Colonic mucosa (tissue), 4 donors: ENCODE measurements at regions not wholly inside any gene's neighbourhood (a gene's known extent, or its start where the extent isn't known, plus 50 kb on each side); places are given as distances from the start of the nearest gene placed in this dataset.

Experiments used
- DNase-seq: peaks from one replicate; pipeline ENCODE4 v3.0.0-alpha.2; 2020
- H3K27ac ChIP-seq: fragments of 200-600 bp; one replicate; pipeline ENCODE4 v1.8.0; 2021
- H3K27me3 ChIP-seq: fragments of 200-600 bp; one replicate; pipeline ENCODE4 v1.8.0; 2021
- H3K36me3 ChIP-seq: fragments of 200-600 bp; one replicate; pipeline ENCODE4 v1.8.0; 2021
- H3K4me1 ChIP-seq: fragments of 200-600 bp; one replicate; pipeline ENCODE4 v1.8.0; 2021; ENCODE audit warnings: mild to moderate bottlenecking
- H3K4me3 ChIP-seq: fragments of 200-600 bp; one replicate; pipeline ENCODE4 v1.8.0; 2021
- H3K9ac ChIP-seq, 2 donors: one replicate each; pipeline ENCODE4 v1.7.0; 2013; ENCODE audit warnings: control low read depth in 2 of 2, low read depth in 2 of 2, low read length in 2 of 2
- H3K9me3 ChIP-seq: fragments of 200-600 bp; one replicate; pipeline ENCODE4 v1.8.0; 2021
- intact Hi-C: fragments of 100-400 bp; cut with DNase I; formaldehyde crosslinking; loops from one replicate; pipeline ENCODE4 v1.14.1; 2022
- TF ChIP-seq, protein P1 (sequence below): fragments of 200-600 bp; IDR thresholded peaks from one replicate; pipeline ENCODE4 v1.8.0; 2022; ENCODE audit warnings: antibody characterized with exemption, mild to moderate bottlenecking
- donor health status: healthy.
- donor health status: DM: no; HTN: no; CAD: no.
- donor health status: DM: no; HTN: no; CAD: no.

DNA sequence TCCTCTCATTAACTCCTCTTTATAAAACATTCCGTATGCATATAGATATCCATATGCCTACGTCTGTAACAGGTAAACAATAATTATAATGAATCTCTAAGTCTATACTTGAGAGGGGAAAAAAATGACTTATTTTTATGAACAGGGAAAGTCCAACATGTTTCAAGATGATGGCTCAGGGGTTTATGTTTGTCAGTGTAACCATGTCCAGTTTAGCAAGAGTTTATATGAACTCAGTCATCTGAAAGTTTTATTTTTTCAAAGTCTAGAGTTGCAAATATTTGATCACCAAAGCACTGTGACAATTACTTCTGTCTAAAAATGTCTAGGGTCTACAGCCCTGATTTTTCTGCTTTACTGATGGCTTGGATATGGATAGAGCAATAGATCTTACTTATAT lies 559.4 kb upstream of the KCNMB2 start:
- no peak overlapping the region for H3K27ac ChIP-seq
- intact Hi-C loops: no loop called here
- DNase-seq: no peak
- no peaks in the 10 kb centered on the region for H3K36me3 ChIP-seq
- TF ChIP-seq, protein P1, sequence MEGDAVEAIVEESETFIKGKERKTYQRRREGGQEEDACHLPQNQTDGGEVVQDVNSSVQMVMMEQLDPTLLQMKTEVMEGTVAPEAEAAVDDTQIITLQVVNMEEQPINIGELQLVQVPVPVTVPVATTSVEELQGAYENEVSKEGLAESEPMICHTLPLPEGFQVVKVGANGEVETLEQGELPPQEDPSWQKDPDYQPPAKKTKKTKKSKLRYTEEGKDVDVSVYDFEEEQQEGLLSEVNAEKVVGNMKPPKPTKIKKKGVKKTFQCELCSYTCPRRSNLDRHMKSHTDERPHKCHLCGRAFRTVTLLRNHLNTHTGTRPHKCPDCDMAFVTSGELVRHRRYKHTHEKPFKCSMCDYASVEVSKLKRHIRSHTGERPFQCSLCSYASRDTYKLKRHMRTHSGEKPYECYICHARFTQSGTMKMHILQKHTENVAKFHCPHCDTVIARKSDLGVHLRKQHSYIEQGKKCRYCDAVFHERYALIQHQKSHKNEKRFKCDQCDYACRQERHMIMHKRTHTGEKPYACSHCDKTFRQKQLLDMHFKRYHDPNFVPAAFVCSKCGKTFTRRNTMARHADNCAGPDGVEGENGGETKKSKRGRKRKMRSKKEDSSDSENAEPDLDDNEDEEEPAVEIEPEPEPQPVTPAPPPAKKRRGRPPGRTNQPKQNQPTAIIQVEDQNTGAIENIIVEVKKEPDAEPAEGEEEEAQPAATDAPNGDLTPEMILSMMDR: no peak
- no peak overlapping the region for H3K9ac ChIP-seq
- no peak overlapping the region for H3K4me3 ChIP-seq
- no peaks in the 10 kb centered on the region for H3K9me3 ChIP-seq
- no peaks in the 10 kb centered on the region for H3K27me3 ChIP-seq
- no peaks in the 10 kb centered on the region for H3K4me1 ChIP-seq

DNA sequence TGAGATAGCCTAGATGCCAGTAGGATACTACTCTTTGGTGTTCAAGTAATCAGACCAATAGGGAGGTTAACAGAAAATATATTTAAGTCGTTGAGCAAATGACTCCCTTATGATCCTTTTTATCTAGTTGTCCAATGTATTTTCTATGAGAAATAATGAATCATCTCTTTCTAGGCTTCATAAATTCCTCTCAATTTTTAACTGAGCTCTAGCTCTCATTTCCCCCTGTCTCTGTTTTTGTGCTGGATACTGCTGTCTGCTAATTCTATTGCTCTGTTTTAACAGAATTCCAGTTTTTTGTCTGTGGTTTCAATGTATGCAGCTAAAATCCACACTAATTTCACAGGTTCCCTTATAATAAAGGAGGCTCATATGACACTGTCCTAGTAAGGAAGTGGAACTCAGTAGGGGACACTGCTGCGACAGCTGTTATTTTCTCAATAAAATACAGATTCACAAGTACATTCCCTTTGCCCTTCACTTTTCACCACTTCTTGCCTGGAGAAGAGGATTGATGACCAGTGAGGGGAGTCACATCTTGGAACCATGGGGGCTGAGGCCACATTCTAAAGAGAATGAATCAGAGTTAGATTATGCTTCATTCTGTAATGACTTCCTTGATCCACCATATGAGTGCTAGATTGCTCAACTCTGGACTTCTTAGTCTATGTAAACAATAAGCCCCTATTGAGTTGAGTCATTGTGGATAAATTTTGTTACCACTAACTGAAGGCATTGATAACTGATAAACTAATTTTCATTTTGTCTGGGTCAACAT lies 558.7 kb upstream of the KCNMB2 start:
- Histone ChIP-seq H3K4me3 (no peak overlapping the region), H3K4me1 (no peaks in the 10 kb centered on the region), H3K36me3 (no peaks in the 10 kb centered on the region), H3K27ac (no peak overlapping the region), H3K9me3 (no peaks in the 10 kb centered on the region), H3K9ac (no peak overlapping the region), H3K27me3 (no peaks in the 10 kb centered on the region)
- intact Hi-C loops: no loop called here
- no peak for DNase-seq
- TF ChIP-seq, protein P1: no peak

DNA sequence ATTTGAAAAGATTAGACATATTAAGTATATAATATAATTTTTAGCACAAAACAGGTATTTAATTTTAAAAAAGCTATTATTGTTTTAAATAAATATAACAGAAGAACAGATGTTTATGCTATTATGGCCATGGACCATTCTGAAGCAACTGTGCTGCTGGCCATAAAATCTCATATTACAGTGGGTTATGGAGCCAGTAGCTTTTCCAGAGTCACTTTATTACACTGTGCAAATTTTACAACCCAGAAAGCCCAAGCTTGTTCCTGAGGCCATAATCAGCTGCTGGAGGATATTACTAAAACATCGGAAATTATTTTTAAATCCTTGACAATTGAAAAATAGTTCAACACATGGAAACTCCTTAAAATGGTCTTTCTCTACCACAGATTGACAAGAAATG lies 557.3 kb upstream of the KCNMB2 start:
- no peak overlapping the region for H3K4me3 ChIP-seq
- DNase-seq: no peak
- TF ChIP-seq, protein P1: no peak
- H3K4me1 ChIP-seq: no peaks in the 10 kb centered on the region
- no peaks in the 10 kb centered on the region for H3K36me3 ChIP-seq
- no peaks in the 10 kb centered on the region for H3K27me3 ChIP-seq
- H3K9me3 ChIP-seq: no peaks in the 10 kb centered on the region
- intact Hi-C loops: no loop called here
- H3K9ac ChIP-seq: no peak overlapping the region
- no peak overlapping the region for H3K27ac ChIP-seq

- H3K36me3 ChIP-seq: no peaks in the 10 kb centered on the region
- H3K4me1 ChIP-seq: no peaks in the 10 kb centered on the region
- no peak overlapping the region for H3K9ac ChIP-seq
- no peak overlapping the region for H3K27ac ChIP-seq
- TF ChIP-seq, protein P1: no peak
- H3K4me3 ChIP-seq: no peak overlapping the region
- no peak for DNase-seq
- H3K9me3 ChIP-seq: no peaks in the 10 kb centered on the region
- intact Hi-C loops: no loop called here
- no peaks in the 10 kb centered on the region for H3K27me3 ChIP-seq
Observed at GRCh38 chr3:177979703-177980102, 556.5 kb upstream of the KCNMB2 start.

DNA sequence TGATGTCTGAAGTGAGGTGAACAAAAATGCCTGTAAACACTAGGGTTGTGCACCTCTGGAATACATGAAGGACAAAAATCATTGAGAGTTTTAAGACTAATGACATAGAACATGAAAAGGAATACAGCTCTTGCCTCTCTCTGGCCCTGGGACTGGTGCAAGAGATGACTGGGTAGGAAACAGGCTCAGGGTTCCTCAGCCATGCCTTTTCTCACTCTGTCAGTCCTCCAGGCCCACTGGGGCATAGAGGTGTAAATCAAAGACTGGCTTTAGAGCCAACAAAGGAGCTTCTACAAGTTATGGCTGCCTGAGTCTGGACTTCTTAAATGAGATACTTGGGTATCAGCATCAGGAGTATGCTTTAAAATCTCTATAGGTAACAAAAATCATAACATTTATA lies 554.7 kb upstream of the KCNMB2 start:
- DNase-seq: no peak
- no peaks in the 10 kb centered on the region for H3K27me3 ChIP-seq
- no peak overlapping the region for H3K4me3 ChIP-seq
- H3K9me3 ChIP-seq: no peaks in the 10 kb centered on the region
- no peak overlapping the region for H3K9ac ChIP-seq
- intact Hi-C loops: no loop called here
- no peak overlapping the region for H3K27ac ChIP-seq
- TF ChIP-seq, protein P1: no peak
- H3K36me3 ChIP-seq: no peaks in the 10 kb centered on the region
- H3K4me1 ChIP-seq: no peaks in the 10 kb centered on the region
